PFSK-1 (cell line): ENCODE measurements at regions not wholly inside any gene's neighbourhood (a gene's known extent, or its start where the extent isn't known, plus 50 kb on each side); places are given as distances from the start of the nearest gene placed in this dataset.

ENCODE experiments used
- FOXP2 ChIP-seq: optimal IDR thresholded peaks from 2 replicates; pipeline ENCODE3; 2011; ENCODE audit warnings: borderline replicate concordance, control low read depth, inconsistent platforms; ENCODE audit not compliant: insufficient read depth; ENCODE audit errors: extremely low read length, extremely low read depth
- POLR2AphosphoS5 ChIP-seq: IDR thresholded peaks from 2 replicates; pipeline ENCODE4 v1.6.1; 2012; ENCODE audit warnings: low read depth, mild to moderate bottlenecking, control low read depth, low read length, moderate library complexity
- REST ChIP-seq, 2 experiments: IDR thresholded peaks; 2 replicates each; pipeline versions ENCODE4 v1.6.1 to v1.8.0; 2011 to 2012; ENCODE audit warnings: low read depth in 2 of 2, low read length in 2 of 2, control low read depth in 1 of 2, inconsistent platforms in 1 of 2, mild to moderate bottlenecking in 1 of 2, moderate library complexity in 1 of 2; ENCODE audit not compliant: insufficient read depth in 1 of 2
- SIN3A ChIP-seq: IDR thresholded peaks from 2 replicates; pipeline ENCODE4 v1.6.1; 2012; ENCODE audit warnings: mild to moderate bottlenecking, low read length, moderate library complexity, borderline replicate concordance; ENCODE audit not compliant: insufficient read depth
- TAF1 ChIP-seq: IDR thresholded peaks from 2 replicates; pipeline ENCODE4 v1.6.1; 2012; ENCODE audit warnings: low read length, control low read depth, borderline replicate concordance; ENCODE audit not compliant: insufficient read depth

DNA sequence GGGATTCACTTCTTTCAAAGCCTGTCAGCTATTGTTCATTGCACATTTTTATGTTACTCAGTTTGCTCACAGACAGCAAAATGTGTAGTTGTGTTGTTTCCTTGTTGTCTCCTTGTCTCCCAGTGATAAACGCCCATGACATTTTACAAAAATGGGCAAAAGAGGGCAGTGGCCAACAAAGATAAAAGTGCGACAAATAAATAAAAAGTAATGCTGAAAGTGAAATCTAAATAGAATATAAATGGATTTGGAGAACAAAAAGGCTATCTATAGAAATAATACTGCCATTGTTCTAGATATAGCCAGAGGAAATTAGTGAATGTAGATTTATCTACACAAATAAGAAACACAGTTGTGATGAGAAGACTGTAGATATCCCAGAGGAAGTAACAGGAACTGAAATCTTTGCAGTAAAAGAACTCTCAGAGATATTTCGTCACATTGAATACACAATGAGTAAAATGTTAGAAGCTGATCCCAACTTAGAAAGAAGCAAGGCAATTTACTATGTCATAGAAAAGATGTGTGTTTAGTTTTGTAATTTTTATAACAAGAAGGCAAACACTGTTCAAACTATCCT, 1186.2 kb upstream of the FAM98A start:
- no peak for TF ChIP-seq TAF1
- TF ChIP-seq REST (IDR thresholded peaks at IDR 0.05; ENCODE audit: insufficient read depth in 1 of 2, low read depth in 2 of 2, low read length in 2 of 2) = no peak
- no peak for TF ChIP-seq POLR2AphosphoS5
- TF ChIP-seq FOXP2 = no peak
- no peak for TF ChIP-seq SIN3A

DNA sequence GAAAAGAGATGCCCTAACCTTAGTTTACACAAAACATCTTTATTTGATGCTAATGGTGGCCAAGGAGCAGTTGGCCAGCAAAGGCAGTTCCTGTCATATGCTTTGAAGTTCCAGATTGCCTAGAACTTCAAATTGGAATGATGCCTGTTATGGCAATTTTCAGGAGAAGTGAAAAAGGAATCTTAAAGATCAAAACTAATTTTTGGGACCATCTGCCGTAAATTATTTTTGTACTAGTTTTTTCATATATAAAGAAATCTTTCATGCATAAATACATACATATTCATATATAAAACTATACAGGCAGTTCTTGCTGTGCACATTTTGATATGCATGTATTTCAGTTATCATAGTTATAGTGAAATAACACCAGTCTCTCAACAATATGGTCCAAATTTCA, 1185.6 kb upstream of the FAM98A start:
- TF ChIP-seq POLR2AphosphoS5 (no peak), TAF1 (no peak), SIN3A (no peak), REST (IDR thresholded peaks at IDR 0.05; ENCODE audit: insufficient read depth in 1 of 2, low read depth in 2 of 2, low read length in 2 of 2) (no peak), FOXP2 (no peak)

GRCh38 chr2:34747643-34748042, 1148.5 kb upstream of the FAM98A start:
- no peak for TF ChIP-seq FOXP2
- TF ChIP-seq SIN3A = no peak
- no peak for TF ChIP-seq POLR2AphosphoS5
- TF ChIP-seq TAF1 = no peak
- no peak for TF ChIP-seq REST (IDR thresholded peaks at IDR 0.05; ENCODE audit: insufficient read depth in 1 of 2, low read depth in 2 of 2, low read length in 2 of 2)

DNA sequence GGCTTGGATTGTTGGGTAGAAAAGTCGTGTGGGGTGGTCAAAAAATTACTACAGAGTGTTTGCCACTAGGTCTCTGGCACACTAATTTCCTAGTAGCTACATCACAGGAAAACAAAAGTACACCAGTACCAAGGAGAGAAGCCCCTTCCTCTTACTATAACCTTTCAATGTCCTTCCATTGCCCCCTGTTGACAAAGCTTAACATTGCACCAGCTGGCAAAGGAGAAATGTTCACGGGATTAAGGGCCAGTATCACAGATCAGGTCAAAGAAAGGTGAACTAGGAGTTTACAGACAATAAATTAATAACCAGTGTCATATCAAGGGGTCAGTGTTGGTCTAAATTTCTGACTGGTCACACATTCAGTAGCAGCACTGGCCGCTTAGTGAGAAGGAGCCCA, 1139.6 kb upstream of the FAM98A start:
- TF ChIP-seq TAF1 = no peak
- TF ChIP-seq FOXP2 = no peak
- no peak for TF ChIP-seq SIN3A
- TF ChIP-seq REST (IDR thresholded peaks at IDR 0.05; ENCODE audit: insufficient read depth in 1 of 2, low read depth in 2 of 2, low read length in 2 of 2) = no peak
- no peak for TF ChIP-seq POLR2AphosphoS5

GRCh38 chr2:34737146-34737545, 1138.0 kb upstream of the FAM98A start:
- TF ChIP-seq REST (IDR thresholded peaks at IDR 0.05; ENCODE audit: insufficient read depth in 1 of 2, low read depth in 2 of 2, low read length in 2 of 2) = no peak
